ENCODE measurements at regions not wholly inside any gene's neighbourhood (a gene's known extent, or its start where the extent isn't known, plus 50 kb on each side); places are given as distances from the start of the nearest gene placed in this dataset.

DNA sequence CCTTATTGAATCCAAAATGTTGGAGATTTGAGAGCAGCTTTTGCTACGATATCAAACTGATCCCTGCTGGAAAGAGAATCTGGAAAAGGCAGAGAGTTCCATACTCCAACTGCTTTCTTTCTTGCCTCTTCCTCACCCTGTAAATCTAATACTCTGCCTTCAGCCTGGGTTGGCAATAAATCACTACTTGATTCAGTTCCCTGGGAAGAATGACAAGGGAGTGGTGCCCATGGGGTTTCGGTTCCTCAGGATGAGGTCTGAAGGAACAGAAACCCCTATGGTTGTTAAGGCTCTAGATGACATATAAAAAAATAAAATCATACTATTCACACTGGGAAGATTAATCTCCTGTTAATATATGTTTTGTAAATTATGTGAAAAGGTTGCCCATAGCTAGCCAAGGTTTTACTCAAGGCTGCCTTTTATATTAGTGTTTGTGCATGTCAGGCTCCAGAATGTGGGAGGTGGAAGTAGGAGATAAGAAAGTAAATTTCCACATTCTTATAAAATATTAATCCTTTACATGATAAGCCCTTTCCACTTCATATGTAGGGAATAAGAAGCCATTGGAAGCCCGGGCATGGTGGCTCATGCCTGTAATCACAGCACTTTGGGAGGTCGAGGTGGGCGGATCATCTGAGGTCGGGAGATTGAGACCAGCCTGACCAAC, 106.2 kb upstream of the CACNA2D1 start:
- RAD21 ChIA-PET (ENCODE audit: low non-redundant PET in 1 of 2, low total read pairs in 2 of 2, uncharacterized antibody in 2 of 2, unreplicated experiment in 2 of 2): no interaction called here
- H3K4me1 ChIP-seq (ENCODE audit: control insufficient read depth in 1 of 2, insufficient read depth in 2 of 2, low read length in 2 of 2): no peaks in the 10 kb centered on the region
- TF ChIP-seq CBX3 (IDR thresholded peaks at IDR 0.05; ENCODE audit: low read depth) (no peak), POLR2AphosphoS5 (IDR thresholded peaks at IDR 0.05; ENCODE audit: low read depth, low read length) (no peak), EZH2 (IDR thresholded peaks at IDR 0.05) (no peak), EZH2phosphoT487 (IDR thresholded peaks at IDR 0.05; ENCODE audit: borderline replicate concordance) (no peak), SP1 (IDR thresholded peaks at IDR 0.05; ENCODE audit: low read depth) (no peak), ELF1 (IDR thresholded peaks at IDR 0.05; ENCODE audit: borderline replicate concordance, low read depth) (no peak), SRF (IDR thresholded peaks at IDR 0.05; ENCODE audit: low read depth) (no peak), TCF7L2 (IDR thresholded peaks at IDR 0.05; ENCODE audit: borderline replicate concordance, extremely low read depth, insufficient read depth, insufficient read length) (no peak), JUND (IDR thresholded peaks at IDR 0.05) (no peak), ZFX (IDR thresholded peaks at IDR 0.05) (no peak)
- TF ChIP-seq, protein P1, sequence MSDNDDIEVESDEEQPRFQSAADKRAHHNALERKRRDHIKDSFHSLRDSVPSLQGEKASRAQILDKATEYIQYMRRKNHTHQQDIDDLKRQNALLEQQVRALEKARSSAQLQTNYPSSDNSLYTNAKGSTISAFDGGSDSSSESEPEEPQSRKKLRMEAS (IDR thresholded peaks at IDR 0.05): no peak
- TF ChIP-seq, protein P2, sequence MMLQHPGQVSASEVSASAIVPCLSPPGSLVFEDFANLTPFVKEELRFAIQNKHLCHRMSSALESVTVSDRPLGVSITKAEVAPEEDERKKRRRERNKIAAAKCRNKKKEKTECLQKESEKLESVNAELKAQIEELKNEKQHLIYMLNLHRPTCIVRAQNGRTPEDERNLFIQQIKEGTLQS (IDR thresholded peaks at IDR 0.05): no peak
- no peak overlapping the region for H3K27ac ChIP-seq (ENCODE audit: low read depth, low read length)
- intact Hi-C loops (cut with micrococcal nuclease): no loop called here
- no peak for DNase-seq (ENCODE audit: low read depth, low spot score)
- no peak overlapping the region for H3K4me3 ChIP-seq (replicated peaks in 1 of 2; ENCODE audit: low read depth in 1 of 2, low read length in 2 of 2)
- no peaks in the 10 kb centered on the region for H3K27me3 ChIP-seq (ENCODE audit: insufficient read depth, low read length)
- no peaks in the 10 kb centered on the region for H3K9me3 ChIP-seq (ENCODE audit: control insufficient read depth in 1 of 2, insufficient read depth in 1 of 2, low read depth in 1 of 2, low read length in 2 of 2)
- H2AFZ ChIP-seq (ENCODE audit: low read depth, low read length, poor library complexity, severe bottlenecking): no peak overlapping the region
- no peaks in the 10 kb centered on the region for H3K9me2 ChIP-seq (ENCODE audit: insufficient read depth)
- POLR2A ChIA-PET: no interaction called here
- no peak for ATAC-seq
- no peaks in the 10 kb centered on the region for H3K36me3 ChIP-seq (ENCODE audit: control insufficient read depth in 1 of 2, insufficient read depth in 2 of 2, low read length in 2 of 2)
- no TSS peak for BruUV-seq (replicated peaks)
- H3K9ac ChIP-seq (ENCODE audit: low read length): no peak overlapping the region
- no peaks in the 10 kb centered on the region for H4K20me1 ChIP-seq (ENCODE audit: insufficient read depth)
- H3K4me2 ChIP-seq (ENCODE audit: low read length): no peak overlapping the region
- no peaks in the 10 kb centered on the region for H3K79me2 ChIP-seq (ENCODE audit: insufficient read depth, low read length)
- CTCF ChIA-PET: no interaction called here
